ENCODE measurements at regions not wholly inside any gene's neighbourhood (a gene's known extent, or its start where the extent isn't known, plus 50 kb on each side); places are given as distances from the start of the nearest gene placed in this dataset.

- H3K4me3 ChIP-seq (replicated peaks; ENCODE audit: low read depth, low read length) = no peak overlapping the region
- DNase-seq (ENCODE audit: extremely low read depth, insufficient read length) = no peak
- H3K36me3 ChIP-seq (ENCODE audit: control insufficient read depth, insufficient read depth, low read length) = no peaks in the 10 kb centered on the region
- TF ChIP-seq, protein P1, sequence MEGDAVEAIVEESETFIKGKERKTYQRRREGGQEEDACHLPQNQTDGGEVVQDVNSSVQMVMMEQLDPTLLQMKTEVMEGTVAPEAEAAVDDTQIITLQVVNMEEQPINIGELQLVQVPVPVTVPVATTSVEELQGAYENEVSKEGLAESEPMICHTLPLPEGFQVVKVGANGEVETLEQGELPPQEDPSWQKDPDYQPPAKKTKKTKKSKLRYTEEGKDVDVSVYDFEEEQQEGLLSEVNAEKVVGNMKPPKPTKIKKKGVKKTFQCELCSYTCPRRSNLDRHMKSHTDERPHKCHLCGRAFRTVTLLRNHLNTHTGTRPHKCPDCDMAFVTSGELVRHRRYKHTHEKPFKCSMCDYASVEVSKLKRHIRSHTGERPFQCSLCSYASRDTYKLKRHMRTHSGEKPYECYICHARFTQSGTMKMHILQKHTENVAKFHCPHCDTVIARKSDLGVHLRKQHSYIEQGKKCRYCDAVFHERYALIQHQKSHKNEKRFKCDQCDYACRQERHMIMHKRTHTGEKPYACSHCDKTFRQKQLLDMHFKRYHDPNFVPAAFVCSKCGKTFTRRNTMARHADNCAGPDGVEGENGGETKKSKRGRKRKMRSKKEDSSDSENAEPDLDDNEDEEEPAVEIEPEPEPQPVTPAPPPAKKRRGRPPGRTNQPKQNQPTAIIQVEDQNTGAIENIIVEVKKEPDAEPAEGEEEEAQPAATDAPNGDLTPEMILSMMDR (IDR thresholded peaks at IDR 0.05; ENCODE audit: insufficient read depth, low read length, poor library complexity, severe bottlenecking) = no peak
- no peaks in the 10 kb centered on the region for H3K27me3 ChIP-seq (replicated peaks; ENCODE audit: control insufficient read depth, insufficient read depth, low read length)
These were observed 765.5 kb downstream of the CDH8 start for GRCh38 chr16:61270726-61271125.

- no peaks in the 10 kb centered on the region for H3K36me3 ChIP-seq (ENCODE audit: control insufficient read depth, insufficient read depth, low read length)
- DNase-seq (ENCODE audit: extremely low read depth, insufficient read length) = no peak
- H3K4me3 ChIP-seq (replicated peaks; ENCODE audit: low read depth, low read length) = no peak overlapping the region
- H3K27me3 ChIP-seq (replicated peaks; ENCODE audit: control insufficient read depth, insufficient read depth, low read length) = no peaks in the 10 kb centered on the region
- TF ChIP-seq, protein P1 (IDR thresholded peaks at IDR 0.05; ENCODE audit: insufficient read depth, low read length, poor library complexity, severe bottlenecking) = no peak
These were observed 772.8 kb downstream of the CDH8 start for GRCh38 chr16:61263400-61263799.

DNA sequence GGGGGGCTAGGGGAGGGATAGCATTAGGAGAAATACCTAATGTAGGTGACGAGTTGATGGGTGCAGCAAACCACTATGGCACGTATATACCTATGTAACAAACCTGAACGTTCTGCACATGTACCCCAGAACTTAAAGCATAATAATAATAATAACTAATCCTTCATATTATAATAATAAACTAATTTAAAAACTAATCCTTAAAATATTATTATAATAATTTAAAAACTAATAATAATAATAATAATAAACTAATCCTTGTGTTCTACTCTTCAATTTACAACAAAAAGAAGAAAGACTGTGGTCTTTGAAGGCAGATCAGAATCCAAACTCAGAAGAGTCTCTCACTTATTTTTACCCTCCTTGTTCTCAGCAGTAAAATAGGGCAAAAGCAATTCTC, 774.9 kb downstream of the CDH8 start:
- Histone ChIP-seq H3K27me3 (replicated peaks; ENCODE audit: control insufficient read depth, insufficient read depth, low read length) (no peaks in the 10 kb centered on the region), H3K4me3 (replicated peaks; ENCODE audit: low read depth, low read length) (no peak overlapping the region), H3K36me3 (ENCODE audit: control insufficient read depth, insufficient read depth, low read length) (no peaks in the 10 kb centered on the region)
- DNase-seq (ENCODE audit: extremely low read depth, insufficient read length) = no peak
- TF ChIP-seq, protein P1 (IDR thresholded peaks at IDR 0.05; ENCODE audit: insufficient read depth, low read length, poor library complexity, severe bottlenecking) = no peak

DNA sequence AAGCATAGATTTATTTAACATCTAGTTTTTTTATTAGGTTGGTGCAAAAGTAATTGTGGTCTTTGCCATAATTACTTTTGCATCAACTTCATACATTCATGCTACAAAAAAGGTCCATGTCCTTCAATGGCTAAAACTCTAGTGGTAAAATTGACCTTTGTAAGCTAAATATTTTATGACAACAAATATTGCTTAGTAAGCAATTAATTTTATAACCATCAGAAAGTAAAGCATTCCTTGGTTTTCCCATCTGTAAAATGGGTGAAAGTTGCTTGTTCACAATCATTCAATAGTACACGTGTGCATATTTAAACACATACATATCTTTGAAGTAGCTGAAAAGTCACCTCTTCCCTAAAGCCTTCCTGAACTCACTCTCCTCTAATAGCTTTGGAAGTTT, 789.6 kb downstream of the CDH8 start:
- Histone ChIP-seq H3K4me3 (replicated peaks; ENCODE audit: low read depth, low read length) (no peak overlapping the region), H3K36me3 (ENCODE audit: control insufficient read depth, insufficient read depth, low read length) (no peaks in the 10 kb centered on the region), H3K27me3 (replicated peaks; ENCODE audit: control insufficient read depth, insufficient read depth, low read length) (no peaks in the 10 kb centered on the region)
- TF ChIP-seq, protein P1 (IDR thresholded peaks at IDR 0.05; ENCODE audit: insufficient read depth, low read length, poor library complexity, severe bottlenecking) = no peak
- no peak for DNase-seq (ENCODE audit: extremely low read depth, insufficient read length)

GRCh38 chr16:61243954-61244353, 792.3 kb downstream of the CDH8 start:
- no peaks in the 10 kb centered on the region for H3K27me3 ChIP-seq (replicated peaks; ENCODE audit: control insufficient read depth, insufficient read depth, low read length)
- no peak for DNase-seq (ENCODE audit: extremely low read depth, insufficient read length)
- H3K4me3 ChIP-seq (replicated peaks; ENCODE audit: low read depth, low read length) = no peak overlapping the region
- no peaks in the 10 kb centered on the region for H3K36me3 ChIP-seq (ENCODE audit: control insufficient read depth, insufficient read depth, low read length)
- TF ChIP-seq, protein P1 (IDR thresholded peaks at IDR 0.05; ENCODE audit: insufficient read depth, low read length, poor library complexity, severe bottlenecking) = no peak

DNA sequence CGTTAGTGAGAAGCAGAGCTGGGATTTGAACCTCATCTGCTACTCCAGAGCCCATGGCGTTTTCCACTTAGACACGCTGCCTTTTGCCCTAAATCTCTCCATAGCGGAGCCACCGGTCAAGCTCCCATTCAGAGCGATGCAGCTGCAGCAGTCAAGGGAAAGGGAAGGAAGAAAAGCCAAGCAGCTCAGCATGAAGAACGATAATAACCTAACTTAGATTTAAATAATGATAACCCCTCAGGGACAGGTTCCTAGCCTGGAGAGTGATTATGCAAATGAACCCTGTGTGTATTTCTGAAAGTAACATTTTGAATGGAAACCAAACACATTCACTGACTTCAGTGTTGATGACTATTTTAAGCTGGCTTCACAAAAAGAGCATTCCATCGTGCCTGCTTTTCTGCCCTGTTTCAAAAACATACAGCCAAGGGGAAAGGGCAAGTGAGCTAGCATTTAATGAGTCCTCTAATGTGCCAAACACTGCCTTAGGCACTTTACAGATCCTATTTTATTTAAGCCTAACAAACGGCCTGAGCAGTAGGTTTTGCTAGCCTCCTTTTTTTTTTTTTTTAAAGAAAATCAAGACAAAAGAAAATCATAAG, 798.3 kb downstream of the CDH8 start:
- no peak for DNase-seq (ENCODE audit: extremely low read depth, insufficient read length)
- no peak overlapping the region for H3K4me3 ChIP-seq (replicated peaks; ENCODE audit: low read depth, low read length)
- no peaks in the 10 kb centered on the region for H3K27me3 ChIP-seq (replicated peaks; ENCODE audit: control insufficient read depth, insufficient read depth, low read length)
- TF ChIP-seq, protein P1 (IDR thresholded peaks at IDR 0.05; ENCODE audit: insufficient read depth, low read length, poor library complexity, severe bottlenecking) = no peak
- no peaks in the 10 kb centered on the region for H3K36me3 ChIP-seq (ENCODE audit: control insufficient read depth, insufficient read depth, low read length)

Data from GM06990 (cell line).